ENCODE measurements at regions not wholly inside any gene's neighbourhood (a gene's known extent, or its start where the extent isn't known, plus 50 kb on each side); places are given as distances from the start of the nearest gene placed in this dataset.
A peak's percentile ranks its signal among the peaks of the same experiment; 100 is the strongest.
"Not testable (repeated sequence)": the region's sequence is repeated elsewhere in the genome, so short reads cannot be mapped to it uniquely, and the experiment has no call there.

GRCh38 chr2:94776036-94776435 lies 95.2 kb upstream of the TEKT4 start:
- no peak overlapping the region for H3K27ac ChIP-seq (ENCODE audit: low read depth, low read length)
- no peak overlapping the region for H3K14ac ChIP-seq (ENCODE audit: low read length)
- H2AK5ac ChIP-seq (ENCODE audit: low read length): no peak overlapping the region
- no peak overlapping the region for H3K4me3 ChIP-seq (ENCODE audit: low read depth, low read length)
- H4K12ac ChIP-seq (ENCODE audit: low read depth, low read length): no peak overlapping the region
- no peak overlapping the region for H4K91ac ChIP-seq (ENCODE audit: low read depth, low read length)
- H2BK120ac ChIP-seq (ENCODE audit: insufficient read depth, low read length, poor library complexity): no peak overlapping the region
- no peaks in the 10 kb centered on the region for H3K27me3 ChIP-seq (ENCODE audit: insufficient read depth, low read length)
- H3K4me2 ChIP-seq (ENCODE audit: low read length): no peak overlapping the region
- peaks cover 30% of the 10 kb centered on the region for H3K9me3 ChIP-seq (ENCODE audit: insufficient read depth, low read depth, low read length)
- no CpG with 5 or more reads among the region's 2 CpGs for WGBS (ENCODE audit: extremely low coverage, insufficient coverage, insufficient read length)
- H3K79me2 ChIP-seq (ENCODE audit: control insufficient read depth, insufficient read depth, low read length, poor library complexity): no peaks in the 10 kb centered on the region
- H3K36me3 ChIP-seq (ENCODE audit: control insufficient read depth in 1 of 2, insufficient read depth in 2 of 2, low read length in 2 of 2): no peaks in the 10 kb centered on the region
- no peaks in the 10 kb centered on the region for H3K4me1 ChIP-seq (ENCODE audit: control insufficient read depth in 1 of 2, insufficient read depth in 2 of 2, low read length in 2 of 2)
- H4K8ac ChIP-seq (ENCODE audit: low read depth, low read length): no peak overlapping the region
- H3K23ac ChIP-seq (ENCODE audit: low read length): no peak overlapping the region
- no peak overlapping the region for H3K9ac ChIP-seq (ENCODE audit: low read length)
- H2BK5ac ChIP-seq (ENCODE audit: low read depth, low read length, poor library complexity): no peak overlapping the region
- DNase-seq: no peak
- no peak overlapping the region for H2AFZ ChIP-seq (ENCODE audit: insufficient read depth, low read length, poor library complexity)
- no peak overlapping the region for H3K18ac ChIP-seq (ENCODE audit: low read length)
- no peak overlapping the region for H2BK12ac ChIP-seq (ENCODE audit: low read length)
- H3K4ac ChIP-seq (ENCODE audit: low read depth, low read length): no peak overlapping the region
- no peaks in the 10 kb centered on the region for H3K79me1 ChIP-seq (ENCODE audit: low read length)

- H3K9ac ChIP-seq (ENCODE audit: low read length); H3K4ac ChIP-seq (ENCODE audit: low read depth, low read length); H3K4me1 ChIP-seq (ENCODE audit: control insufficient read depth in 1 of 2, insufficient read depth in 2 of 2, low read length in 2 of 2); H3K27ac ChIP-seq (ENCODE audit: low read depth, low read length); H4K8ac ChIP-seq (ENCODE audit: low read depth, low read length); DNase-seq; H3K27me3 ChIP-seq (ENCODE audit: insufficient read depth, low read length); H3K23ac ChIP-seq (ENCODE audit: low read length); H4K91ac ChIP-seq (ENCODE audit: low read depth, low read length); H3K79me2 ChIP-seq (ENCODE audit: control insufficient read depth, insufficient read depth, low read length, poor library complexity); H3K4me3 ChIP-seq (ENCODE audit: low read depth, low read length); H2AK5ac ChIP-seq (ENCODE audit: low read length); H3K4me2 ChIP-seq (ENCODE audit: low read length); H2AFZ ChIP-seq (ENCODE audit: insufficient read depth, low read length, poor library complexity); H2BK120ac ChIP-seq (ENCODE audit: insufficient read depth, low read length, poor library complexity); H3K18ac ChIP-seq (ENCODE audit: low read length); H4K12ac ChIP-seq (ENCODE audit: low read depth, low read length); H3K36me3 ChIP-seq (ENCODE audit: control insufficient read depth in 1 of 2, insufficient read depth in 2 of 2, low read length in 2 of 2); H3K79me1 ChIP-seq (ENCODE audit: low read length); H2BK12ac ChIP-seq (ENCODE audit: low read length); H3K14ac ChIP-seq (ENCODE audit: low read length); H2BK5ac ChIP-seq (ENCODE audit: low read depth, low read length, poor library complexity): not testable (repeated sequence)
- no CpG with 5 or more reads among the region's 3 CpGs for WGBS (ENCODE audit: extremely low coverage, insufficient coverage, insufficient read length)
- H3K9me3 ChIP-seq (ENCODE audit: insufficient read depth, low read depth, low read length): peaks cover 43% of the 10 kb centered on the region
Observed at GRCh38 chr2:94785105-94785504, 86.1 kb upstream of the TEKT4 start.

DNA sequence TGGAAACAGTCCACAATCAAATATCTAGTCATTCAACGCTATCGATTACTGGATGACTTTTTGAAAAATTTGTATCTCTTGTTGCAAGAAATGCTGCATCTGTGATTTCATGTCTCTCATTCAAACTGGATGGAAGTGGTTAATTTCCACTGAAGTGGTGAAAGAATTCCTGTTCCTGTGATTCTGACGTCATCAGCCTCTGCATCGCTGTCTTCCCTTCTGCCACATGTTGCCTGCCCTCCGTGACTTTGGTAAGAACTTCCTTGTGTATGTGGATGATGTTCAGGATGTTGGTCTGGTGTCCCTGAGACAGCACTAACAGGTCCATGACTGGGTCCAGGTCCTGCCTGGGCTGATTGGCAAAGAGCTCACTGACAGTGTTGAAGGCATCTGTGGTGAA lies 84.8 kb upstream of the TEKT4 start:
- H3K27ac ChIP-seq (ENCODE audit: low read depth, low read length); H2BK12ac ChIP-seq (ENCODE audit: low read length); H3K4me1 ChIP-seq (ENCODE audit: control insufficient read depth in 1 of 2, insufficient read depth in 2 of 2, low read length in 2 of 2); H2AFZ ChIP-seq (ENCODE audit: insufficient read depth, low read length, poor library complexity); H2AK5ac ChIP-seq (ENCODE audit: low read length); H3K9ac ChIP-seq (ENCODE audit: low read length); H3K18ac ChIP-seq (ENCODE audit: low read length); H3K27me3 ChIP-seq (ENCODE audit: insufficient read depth, low read length); H4K91ac ChIP-seq (ENCODE audit: low read depth, low read length); DNase-seq; H3K4ac ChIP-seq (ENCODE audit: low read depth, low read length); H4K12ac ChIP-seq (ENCODE audit: low read depth, low read length); H3K14ac ChIP-seq (ENCODE audit: low read length); H3K4me2 ChIP-seq (ENCODE audit: low read length); H2BK120ac ChIP-seq (ENCODE audit: insufficient read depth, low read length, poor library complexity); H4K8ac ChIP-seq (ENCODE audit: low read depth, low read length); H3K79me1 ChIP-seq (ENCODE audit: low read length); H3K4me3 ChIP-seq (ENCODE audit: low read depth, low read length); H2BK5ac ChIP-seq (ENCODE audit: low read depth, low read length, poor library complexity); H3K23ac ChIP-seq (ENCODE audit: low read length); H3K36me3 ChIP-seq (ENCODE audit: control insufficient read depth in 1 of 2, insufficient read depth in 2 of 2, low read length in 2 of 2); H3K79me2 ChIP-seq (ENCODE audit: control insufficient read depth, insufficient read depth, low read length, poor library complexity): not testable (repeated sequence)
- peaks cover 39% of the 10 kb centered on the region for H3K9me3 ChIP-seq (ENCODE audit: insufficient read depth, low read depth, low read length)
- no CpG with 5 or more reads among the region's 5 CpGs for WGBS (ENCODE audit: extremely low coverage, insufficient coverage, insufficient read length)

DNA sequence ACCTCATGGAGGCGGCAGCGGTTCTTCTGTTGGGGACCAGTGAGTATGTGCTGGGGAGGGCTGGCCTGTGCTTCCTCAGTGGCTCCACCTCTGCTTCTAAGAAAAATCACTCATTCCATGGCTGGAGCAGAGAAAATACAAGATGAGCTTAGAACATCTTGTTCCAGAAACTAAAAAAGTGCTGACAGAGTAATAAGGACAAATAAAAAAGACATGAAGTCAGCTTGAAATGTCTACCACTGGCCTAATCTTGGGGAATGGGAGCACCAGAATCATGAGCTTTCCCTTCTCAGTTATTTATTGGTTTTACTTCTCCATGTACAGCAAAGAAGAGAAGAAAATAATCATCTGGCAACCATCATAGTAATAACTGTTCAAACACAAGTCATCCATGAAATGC lies 81.1 kb upstream of the TEKT4 start:
- H3K79me1 ChIP-seq (ENCODE audit: low read length); H3K4me3 ChIP-seq (ENCODE audit: low read depth, low read length); H3K23ac ChIP-seq (ENCODE audit: low read length); H3K14ac ChIP-seq (ENCODE audit: low read length); H3K18ac ChIP-seq (ENCODE audit: low read length); H3K79me2 ChIP-seq (ENCODE audit: control insufficient read depth, insufficient read depth, low read length, poor library complexity); H2BK12ac ChIP-seq (ENCODE audit: low read length); H3K4ac ChIP-seq (ENCODE audit: low read depth, low read length); H2AK5ac ChIP-seq (ENCODE audit: low read length); H3K9ac ChIP-seq (ENCODE audit: low read length); H3K4me2 ChIP-seq (ENCODE audit: low read length); H2BK120ac ChIP-seq (ENCODE audit: insufficient read depth, low read length, poor library complexity); H2BK5ac ChIP-seq (ENCODE audit: low read depth, low read length, poor library complexity); H4K8ac ChIP-seq (ENCODE audit: low read depth, low read length); H2AFZ ChIP-seq (ENCODE audit: insufficient read depth, low read length, poor library complexity); H3K27me3 ChIP-seq (ENCODE audit: insufficient read depth, low read length); DNase-seq; H4K91ac ChIP-seq (ENCODE audit: low read depth, low read length); H3K27ac ChIP-seq (ENCODE audit: low read depth, low read length); H3K36me3 ChIP-seq (ENCODE audit: control insufficient read depth in 1 of 2, insufficient read depth in 2 of 2, low read length in 2 of 2); H3K4me1 ChIP-seq (ENCODE audit: control insufficient read depth in 1 of 2, insufficient read depth in 2 of 2, low read length in 2 of 2); H4K12ac ChIP-seq (ENCODE audit: low read depth, low read length): not testable (repeated sequence)
- WGBS (ENCODE audit: extremely low coverage, insufficient coverage, insufficient read length): no CpG with 5 or more reads among the region's 2 CpGs
- H3K9me3 ChIP-seq (ENCODE audit: insufficient read depth, low read depth, low read length): peaks cover 31% of the 10 kb centered on the region

DNA sequence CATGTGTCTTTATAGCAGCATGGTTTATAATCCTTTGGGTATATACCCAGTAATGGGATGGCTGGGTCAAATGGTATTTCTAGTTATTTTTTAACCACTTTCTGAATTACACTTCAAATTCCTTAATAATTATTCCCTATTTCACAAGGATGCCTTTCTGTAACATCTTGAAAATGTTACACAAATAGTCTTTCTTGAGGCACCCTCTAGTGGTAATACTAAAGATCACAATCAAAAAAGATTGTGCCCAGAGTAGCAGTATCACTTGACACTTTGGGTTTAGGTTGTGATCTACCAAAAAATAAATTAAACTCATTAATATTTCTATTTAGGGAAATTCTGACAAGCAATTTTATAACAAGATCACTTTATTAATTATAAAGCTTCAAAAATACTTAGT lies 74.0 kb upstream of the TEKT4 start:
- not testable (repeated sequence) for H3K27me3 ChIP-seq (ENCODE audit: insufficient read depth, low read length); H3K9me3 ChIP-seq (ENCODE audit: insufficient read depth, low read depth, low read length); H3K79me1 ChIP-seq (ENCODE audit: low read length); H3K23ac ChIP-seq (ENCODE audit: low read length); H3K9ac ChIP-seq (ENCODE audit: low read length); H4K91ac ChIP-seq (ENCODE audit: low read depth, low read length); H2AFZ ChIP-seq (ENCODE audit: insufficient read depth, low read length, poor library complexity); H3K27ac ChIP-seq (ENCODE audit: low read depth, low read length); H2AK5ac ChIP-seq (ENCODE audit: low read length); H3K79me2 ChIP-seq (ENCODE audit: control insufficient read depth, insufficient read depth, low read length, poor library complexity); H4K8ac ChIP-seq (ENCODE audit: low read depth, low read length); H4K12ac ChIP-seq (ENCODE audit: low read depth, low read length); H2BK120ac ChIP-seq (ENCODE audit: insufficient read depth, low read length, poor library complexity); H2BK5ac ChIP-seq (ENCODE audit: low read depth, low read length, poor library complexity); H3K4me3 ChIP-seq (ENCODE audit: low read depth, low read length); H3K4ac ChIP-seq (ENCODE audit: low read depth, low read length); H3K4me2 ChIP-seq (ENCODE audit: low read length); H3K14ac ChIP-seq (ENCODE audit: low read length); H3K18ac ChIP-seq (ENCODE audit: low read length); H3K4me1 ChIP-seq (ENCODE audit: control insufficient read depth in 1 of 2, insufficient read depth in 2 of 2, low read length in 2 of 2); H3K36me3 ChIP-seq (ENCODE audit: control insufficient read depth in 1 of 2, insufficient read depth in 2 of 2, low read length in 2 of 2); H2BK12ac ChIP-seq (ENCODE audit: low read length)
- DNase-seq: peak in 1 of 2 donors; percentile 28
